IMR-90 (cell line): ENCODE measurements at regions not wholly inside any gene's neighbourhood (a gene's known extent, or its start where the extent isn't known, plus 50 kb on each side); places are given as distances from the start of the nearest gene placed in this dataset.

Source experiments
- ATAC-seq: fragments of 200-7000 bp; cut with Tn5 transposase; 2 replicates; pipeline ENCODE4 v1.9.1; 2020; ENCODE audit warnings: low read depth, mild to moderate bottlenecking, moderate library complexity
- BruUV-seq: library from RNA; stranded (reverse); fragments of 400-500 nt; replicated peaks from 2 replicates; lab custom pipeline; 2021; lab: Mats Ljungman, UMichigan
- CTCF ChIA-PET: fragments of 300-600 bp; formaldehyde crosslinking; extraction: SDS; loops from one replicate; lab custom pipeline; 2021; ENCODE audit warnings: antibody characterized with exemption; lab: Yijun Ruan, JAX
- POLR2A ChIA-PET: fragments of 300-600 bp; sonication (Branson Sonifier 250); formaldehyde crosslinking; loops from one replicate; lab custom pipeline; 2022; ENCODE audit warnings: antibody characterized with exemption; ENCODE audit not compliant: unreplicated experiment; lab: Charles Lee
- DNase-seq: peaks from one replicate; pipeline ENCODE4 v3.0.0; 2013
- H2AFZ ChIP-seq: replicated peaks from 2 replicates; pipeline ENCODE3; 2013; ENCODE audit warnings: low read length, mild to moderate bottlenecking; ENCODE audit not compliant: poor library complexity
- H2AK5ac ChIP-seq: 2 replicates; pipeline ENCODE4 v1.6.1; 2013; ENCODE audit warnings: low read depth, low read length, inconsistent platforms
- H2AK9ac ChIP-seq: replicated peaks from 2 replicates; pipeline ENCODE3; 2013; ENCODE audit warnings: mild to moderate bottlenecking, low read depth, low read length, moderate library complexity; ENCODE audit not compliant: poor library complexity
- H2BK120ac ChIP-seq: 2 replicates; pipeline ENCODE4 v1.6.1; 2013; ENCODE audit warnings: low read depth, low read length, inconsistent platforms
- H2BK15ac ChIP-seq: 3 replicates; pipeline ENCODE4 v1.6.1; 2013; ENCODE audit warnings: low read depth, low read length, inconsistent platforms
- H2BK20ac ChIP-seq: 2 replicates; pipeline ENCODE4 v1.6.1; 2013; ENCODE audit warnings: low read depth, mild to moderate bottlenecking, inconsistent platforms, low read length, moderate library complexity
- H2BK5ac ChIP-seq: 2 replicates; pipeline ENCODE4 v1.6.1; 2013; ENCODE audit warnings: mild to moderate bottlenecking, low read depth, low read length, inconsistent platforms; ENCODE audit not compliant: poor library complexity, severe bottlenecking
- H3K14ac ChIP-seq: replicated peaks from 2 replicates; pipeline ENCODE4 v1.6.1; 2013; ENCODE audit warnings: low read depth, low read length, inconsistent platforms
- H3K18ac ChIP-seq: 2 replicates; pipeline ENCODE4 v1.6.1; 2013; ENCODE audit warnings: low read depth, low read length, control low read depth
- H3K23ac ChIP-seq: 2 replicates; pipeline ENCODE4 v1.6.1; 2013; ENCODE audit warnings: low read depth, low read length, inconsistent platforms
- H3K27ac ChIP-seq: 2 replicates; pipeline ENCODE4 v1.5.1; 2013; ENCODE audit warnings: mild to moderate bottlenecking, control low read depth, low read length; ENCODE audit not compliant: insufficient read depth
- H3K27me3 ChIP-seq: 2 replicates; pipeline ENCODE4 v1.6.1; 2013; ENCODE audit warnings: low read length; ENCODE audit not compliant: control insufficient read depth, insufficient read depth
- H3K36me3 ChIP-seq: 2 replicates; pipeline ENCODE4 v1.6.1; 2013; ENCODE audit warnings: low read length, mixed read lengths; ENCODE audit not compliant: control insufficient read depth, insufficient read depth
- H3K4ac ChIP-seq: 2 replicates; pipeline ENCODE4 v1.6.1; 2013; ENCODE audit warnings: low read depth, low read length, inconsistent platforms
- H3K4me1 ChIP-seq: 2 replicates; pipeline ENCODE4 v1.6.1; 2013; ENCODE audit warnings: low read length, mixed read lengths; ENCODE audit not compliant: control insufficient read depth, insufficient read depth
- H3K4me2 ChIP-seq: 2 replicates; pipeline ENCODE4 v1.6.1; 2013; ENCODE audit warnings: low read depth, mild to moderate bottlenecking, control low read depth, low read length, moderate library complexity
- H3K4me3 ChIP-seq: 2 replicates; pipeline ENCODE4 v1.5.1; 2013; ENCODE audit warnings: low read depth, mild to moderate bottlenecking, control low read depth, low read length, moderate library complexity; ENCODE audit not compliant: insufficient read depth
- H3K56ac ChIP-seq: 2 replicates; pipeline ENCODE4 v1.6.1; 2013; ENCODE audit warnings: low read length, inconsistent platforms; ENCODE audit not compliant: insufficient read depth; ENCODE audit errors: extremely low read depth
- H3K79me1 ChIP-seq, 2 experiments: 2 replicates each; pipeline ENCODE4 v1.6.1; 2013; ENCODE audit warnings: low read length in 2 of 2, inconsistent platforms in 1 of 2, low read depth in 1 of 2
- H3K9ac ChIP-seq: 2 replicates; pipeline ENCODE4 v1.6.1; 2013; ENCODE audit warnings: low read depth, low read length, control low read depth
- H3K9me1 ChIP-seq: 2 replicates; pipeline ENCODE4 v1.6.1; 2013; ENCODE audit warnings: low read length, inconsistent platforms; ENCODE audit not compliant: insufficient read depth
- H3K9me3 ChIP-seq: 2 replicates; pipeline ENCODE4 v1.6.1; 2013; ENCODE audit warnings: low read length; ENCODE audit not compliant: control insufficient read depth, insufficient read depth
- H4K20me1 ChIP-seq: 2 replicates; pipeline ENCODE4 v1.6.1; 2013; ENCODE audit warnings: low read length, inconsistent platforms; ENCODE audit not compliant: insufficient read depth
- H4K5ac ChIP-seq: 2 replicates; pipeline ENCODE4 v1.6.1; 2013; ENCODE audit warnings: mild to moderate bottlenecking, low read depth, low read length, control low read depth
- H4K8ac ChIP-seq, 2 experiments: 2 replicates each; pipeline ENCODE4 v1.6.1; 2013; ENCODE audit warnings: low read depth in 2 of 2, low read length in 2 of 2, control low read depth in 1 of 2, inconsistent platforms in 1 of 2
- H4K91ac ChIP-seq: 2 replicates; pipeline ENCODE4 v1.6.1; 2013; ENCODE audit warnings: low read depth, low read length, inconsistent platforms; ENCODE audit not compliant: insufficient read depth
- BHLHE40 ChIP-seq: fragments of 150-350 bp; IDR thresholded peaks from 2 replicates; pipeline ENCODE4 v1.6.1; 2016; ENCODE audit warnings: mild to moderate bottlenecking, low read depth, low read length
- CEBPB ChIP-seq: IDR thresholded peaks from 2 replicates; pipeline ENCODE4 v1.6.1; 2012; ENCODE audit warnings: low read depth, low read length, improper control_type of control experiment
- MAFK ChIP-seq: IDR thresholded peaks from 2 replicates; pipeline ENCODE4 v1.6.1; 2012; ENCODE audit warnings: low read depth, low read length, improper control_type of control experiment
- MAZ ChIP-seq: IDR thresholded peaks from 2 replicates; pipeline ENCODE4 v1.6.1; 2012; ENCODE audit warnings: low read depth, mild to moderate bottlenecking, low read length, improper control_type of control experiment, moderate library complexity, borderline replicate concordance
- NFE2L2 ChIP-seq: fragments of 150-350 bp; IDR thresholded peaks from 2 replicates; pipeline ENCODE4 v1.6.1; 2016; ENCODE audit warnings: low read depth, mild to moderate bottlenecking, low read length
- POLR2A ChIP-seq: IDR thresholded peaks from 2 replicates; pipeline ENCODE4 v1.6.1; 2012; ENCODE audit warnings: mild to moderate bottlenecking, low read depth, low read length
- RFX5 ChIP-seq: IDR thresholded peaks from 2 replicates; pipeline ENCODE4 v1.8.0; 2012; ENCODE audit warnings: low read depth, mild to moderate bottlenecking, low read length, moderate library complexity
- SMC3 ChIP-seq: fragments of 150-350 bp; IDR thresholded peaks from 2 replicates; pipeline ENCODE4 v1.6.1; 2016; ENCODE audit warnings: low read depth, mild to moderate bottlenecking, antibody characterized with exemption, low read length, moderate library complexity
- WGBS, 2 experiments: methylation state at CpG; one replicate each; pipeline versions ENCODE4 v1.1.5 to v1.1.7; 2013; ENCODE audit warnings: missing lambda C conversion rate in 2 of 2; ENCODE audit not compliant: insufficient read length in 1 of 2; ENCODE audit errors: extremely low coverage in 2 of 2; 5-methylcytosine and 5-hydroxymethylcytosine counted together
- dilution Hi-C: fragments of 300-500 bp; cut with HindIII; formaldehyde crosslinking; loops from one replicate; pipeline ENCODE4 v1.14.3; 2018; ENCODE audit warnings: low sequenced_read_pairs; ENCODE audit not compliant: unreplicated experiment
- in situ Hi-C: fragments of 300-500 bp; cut with MboI; formaldehyde crosslinking; loops from 3 replicates; pipeline ENCODE4 v1.14.3; 2019; ENCODE audit warnings: low sequenced_read_pairs, inconsistent platforms, mixed read lengths
- intact Hi-C: fragments of 100-400 bp; cut with micrococcal nuclease; formaldehyde crosslinking; loops from 2 replicates; pipeline ENCODE4 v1.10.0; 2022
- TF ChIP-seq, protein P1 (sequence below): fragments of 150-350 bp; IDR thresholded peaks from 2 replicates; pipeline ENCODE4 v1.6.1; 2017; ENCODE audit warnings: mild to moderate bottlenecking, antibody characterized with exemption, low read length, low read depth

DNA sequence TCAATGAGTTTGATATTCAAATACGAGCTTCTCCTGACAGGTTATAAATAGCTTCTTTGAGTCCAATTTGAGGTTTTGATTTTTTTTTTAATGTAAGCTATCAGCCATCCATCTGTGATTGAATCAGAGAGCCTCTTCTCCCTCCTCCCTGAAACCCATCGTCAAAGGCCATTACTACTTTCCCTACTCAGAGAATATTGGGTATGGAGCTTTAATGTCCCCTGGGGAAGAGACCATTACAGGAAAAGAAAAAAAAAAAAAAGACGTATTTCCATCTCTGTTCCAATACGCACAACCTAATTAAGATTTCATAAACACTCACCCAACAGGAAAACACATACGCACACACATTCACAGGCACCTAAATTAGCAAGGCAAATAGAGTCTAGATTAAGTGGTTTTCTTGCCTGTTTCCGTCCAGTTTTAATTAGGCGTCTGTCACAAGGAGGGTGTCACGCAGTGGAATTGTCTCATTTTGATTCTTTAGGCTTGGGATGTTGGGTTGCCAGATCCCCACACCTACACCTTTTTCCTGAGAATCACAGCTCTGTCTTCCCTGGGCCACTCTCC is 194.3 kb upstream of the RPL38 start:
- Histone ChIP-seq H3K4me2 (no peak overlapping the region), H3K14ac (no peak overlapping the region), H2AK5ac (no peak overlapping the region), H3K27me3 (no peaks in the 10 kb centered on the region), H3K9me3 (peaks cover 27% of the 10 kb centered on the region), H3K18ac (no peak overlapping the region), H3K4me1 (no peaks in the 10 kb centered on the region), H2BK120ac (no peak overlapping the region), H4K91ac (no peak overlapping the region), H3K79me1 (no peaks in the 10 kb centered on the region), H2BK5ac (no peak overlapping the region), H3K9ac (no peak overlapping the region), H2AFZ (no peak overlapping the region), H3K36me3 (no peaks in the 10 kb centered on the region), H2AK9ac (no peak overlapping the region), H3K4me3 (no peak overlapping the region), H3K27ac (no peak overlapping the region), H4K20me1 (no peaks in the 10 kb centered on the region), H2BK20ac (no peak overlapping the region), H3K56ac (no peak overlapping the region), H2BK15ac (no peak overlapping the region), H4K8ac (no peak overlapping the region), H3K4ac (no peak overlapping the region), H3K23ac (no peak overlapping the region), H4K5ac (no peak overlapping the region), H3K9me1 (no peaks in the 10 kb centered on the region)
- intact Hi-C loops (no loop called here), in situ Hi-C loops (no loop called here), dilution Hi-C loops (no loop called here)
- BruUV-seq = no TSS peak
- CTCF ChIA-PET = interaction anchor here (0.6 kb wide), 1 partner anchor 11 kb away, joined by 3 read pairs; no protein-coding TSS in a partner anchor
- TF ChIP-seq BHLHE40 (no peak), RFX5 (no peak), SMC3 (no peak), POLR2A (no peak), CEBPB (no peak), NFE2L2 (no peak), MAZ (no peak), MAFK (no peak)
- TF ChIP-seq, protein P1, sequence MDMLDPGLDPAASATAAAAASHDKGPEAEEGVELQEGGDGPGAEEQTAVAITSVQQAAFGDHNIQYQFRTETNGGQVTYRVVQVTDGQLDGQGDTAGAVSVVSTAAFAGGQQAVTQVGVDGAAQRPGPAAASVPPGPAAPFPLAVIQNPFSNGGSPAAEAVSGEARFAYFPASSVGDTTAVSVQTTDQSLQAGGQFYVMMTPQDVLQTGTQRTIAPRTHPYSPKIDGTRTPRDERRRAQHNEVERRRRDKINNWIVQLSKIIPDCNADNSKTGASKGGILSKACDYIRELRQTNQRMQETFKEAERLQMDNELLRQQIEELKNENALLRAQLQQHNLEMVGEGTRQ = no peak
- no peak for DNase-seq
- POLR2A ChIA-PET = no interaction called here
- no peak for ATAC-seq
- WGBS, 2 experiments = no CpG with 5 or more reads among the region's 8 CpGs
